Tibial artery (tissue), 4 donors: ENCODE measurements at regions not wholly inside any gene's neighbourhood (a gene's known extent, or its start where the extent isn't known, plus 50 kb on each side); places are given as distances from the start of the nearest gene placed in this dataset.
"Not testable (repeated sequence)": the region's sequence is repeated elsewhere in the genome, so short reads cannot be mapped to it uniquely, and the experiment has no call there.

Experiments used
- DNase-seq, 2 donors: peaks; one replicate each; pipeline ENCODE4 v3.0.0-alpha.2; 2019
- H3K27ac ChIP-seq, 2 donors: fragments of 200-600 bp; sonication (generic) in 1 of 2; 1 replicate in 1 of 2; 2 replicates in 1 of 2; pipeline ENCODE4 v1.5.1; 2018 to 2019; ENCODE audit warnings: mild to moderate bottlenecking in 1 of 2
- H3K27me3 ChIP-seq, 2 donors: fragments of 200-600 bp; sonication (generic) in 1 of 2; one replicate each; pipeline versions ENCODE4 v1.5.1 to v1.6.0; 2016 to 2019
- H3K36me3 ChIP-seq, 3 donors: fragments of 200-600 bp; sonication (generic) in 2 of 3; one replicate each; pipeline ENCODE4 v1.5.1; 2016 to 2019; ENCODE audit warnings: mild to moderate bottlenecking in 2 of 3
- H3K4me1 ChIP-seq, 4 donors: fragments of 200-600 bp; sonication (generic) in 2 of 4; 1 replicate in 3 of 4; 2 replicates in 1 of 4; pipeline ENCODE4 v1.5.1; 2016 to 2019
- H3K4me3 ChIP-seq, 2 donors: fragments of 200-600 bp; sonication (generic) in 1 of 2; 1 replicate in 1 of 2; 2 replicates in 1 of 2; pipeline ENCODE4 v1.5.1; 2018 to 2019; ENCODE audit warnings: mild to moderate bottlenecking in 2 of 2
- H3K9me3 ChIP-seq, 3 donors: fragments of 200-600 bp; sonication (generic) in 1 of 3; one replicate each; pipeline ENCODE4 v1.5.1; 2016 to 2019
- CTCF ChIP-seq, 2 experiments: fragments of 200-600 bp in 1 of 2; fragments of 450-650 bp in 1 of 2; IDR thresholded peaks; one replicate each; pipeline ENCODE4 v1.5.1; 2017 to 2019; ENCODE audit warnings: antibody characterized with exemption in 2 of 2, mild to moderate bottlenecking in 1 of 2, moderate library complexity in 1 of 2
- intact Hi-C: fragments of 100-400 bp; cut with DNase I; formaldehyde crosslinking; loops from one replicate; pipeline ENCODE4 v1.15.0; 2023; ENCODE audit warnings: low total_unique reads

DNA sequence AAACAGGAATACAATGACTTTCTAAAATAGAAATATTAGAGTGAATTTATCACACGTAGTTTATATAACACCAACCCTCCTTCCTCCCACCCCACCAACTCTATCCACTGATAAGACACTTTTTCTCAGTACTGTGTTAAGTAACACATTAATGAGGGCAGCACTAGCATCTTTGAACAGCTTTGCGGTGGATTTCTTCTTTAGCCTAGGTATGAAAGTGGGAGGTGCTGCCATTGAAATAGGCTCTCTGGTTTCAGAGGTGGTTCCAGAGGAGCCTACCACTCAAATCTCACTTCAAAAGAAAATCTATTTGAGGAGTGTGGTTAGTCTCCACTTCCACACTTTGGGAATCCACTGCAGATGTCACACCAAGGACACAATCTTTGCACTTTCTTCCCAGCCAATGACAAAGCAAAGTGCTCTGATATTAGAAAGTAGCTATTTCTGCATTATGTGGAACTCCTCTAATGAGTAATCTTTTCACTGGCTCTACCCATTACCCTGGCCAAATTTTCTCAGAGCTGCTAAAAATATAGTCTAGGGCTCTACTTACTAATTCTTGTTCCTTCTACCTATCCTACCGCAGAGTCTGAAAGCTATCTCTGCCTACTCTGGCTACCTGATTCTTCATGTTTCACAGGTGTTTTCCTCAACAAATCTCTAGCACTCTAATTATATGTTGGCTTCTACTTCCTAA, 1667.8 kb downstream of the MRPL39 start:
- H3K4me3 ChIP-seq: no peak overlapping the region

DNA sequence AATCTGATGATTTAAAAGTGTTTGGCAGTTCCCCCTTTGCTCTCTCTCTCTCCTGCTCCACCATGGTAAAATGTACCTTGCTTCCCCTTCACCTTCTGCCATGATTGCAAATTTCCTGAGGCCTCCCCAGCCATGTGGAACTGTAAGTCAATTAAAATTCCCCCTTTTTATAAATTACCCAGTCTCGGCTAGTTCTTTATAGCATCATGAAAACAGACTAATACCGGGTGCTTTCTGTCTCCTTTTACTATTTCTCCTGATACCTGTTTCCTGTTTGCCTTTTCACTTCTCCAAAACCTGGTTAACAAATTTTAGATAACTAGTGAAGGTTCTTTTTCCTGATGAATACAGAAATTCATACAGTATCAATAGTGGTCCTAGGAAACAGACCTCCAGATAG, 1670.3 kb downstream of the MRPL39 start:
- intact Hi-C loops: no loop called here

More for the DNA sequence above, 1667.8 kb downstream of the MRPL39 start:
- DNase-seq: no peak
- no peaks in the 10 kb centered on the region for H3K36me3 ChIP-seq
- no peak overlapping the region for H3K27ac ChIP-seq
- H3K9me3 ChIP-seq: no peaks in the 10 kb centered on the region
- intact Hi-C loops: no loop called here
- H3K4me1 ChIP-seq: no peaks in the 10 kb centered on the region
- TF ChIP-seq CTCF (IDR thresholded peaks at IDR 0.05): no peak
- H3K27me3 ChIP-seq: no peaks in the 10 kb centered on the region

DNA sequence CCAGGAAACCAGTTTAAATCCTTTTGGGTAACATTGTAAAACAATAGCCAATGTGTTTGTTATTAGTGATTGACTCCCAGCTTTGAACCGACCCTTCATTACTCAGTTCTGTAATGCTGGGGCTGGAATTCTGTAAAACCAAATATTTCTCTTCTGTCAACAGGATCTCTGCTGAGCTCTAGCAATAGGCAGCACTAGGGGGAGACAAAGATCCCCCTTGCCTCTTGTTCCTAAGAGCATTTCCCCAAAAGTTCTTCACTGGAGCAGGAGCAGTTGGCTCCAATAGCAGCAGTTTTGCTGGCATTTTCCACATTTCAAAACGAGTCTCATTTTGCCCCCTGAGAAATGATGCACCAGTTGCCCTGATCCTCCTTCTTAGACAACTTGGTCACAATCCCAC, 1671.1 kb downstream of the MRPL39 start:
- no peak overlapping the region for H3K27ac ChIP-seq
- TF ChIP-seq CTCF (IDR thresholded peaks at IDR 0.05): no peak
- no peak overlapping the region for H3K4me3 ChIP-seq
- H3K27me3 ChIP-seq: no peaks in the 10 kb centered on the region
- no peak for DNase-seq
- intact Hi-C loops: no loop called here
- H3K9me3 ChIP-seq: no peaks in the 10 kb centered on the region
- no peaks in the 10 kb centered on the region for H3K4me1 ChIP-seq
- H3K36me3 ChIP-seq: no peaks in the 10 kb centered on the region

More for the DNA sequence above, 1670.3 kb downstream of the MRPL39 start:
- no peaks in the 10 kb centered on the region for H3K4me1 ChIP-seq
- H3K36me3 ChIP-seq: no peaks in the 10 kb centered on the region
- H3K27me3 ChIP-seq: no peaks in the 10 kb centered on the region
- no peak overlapping the region for H3K4me3 ChIP-seq
- H3K27ac ChIP-seq: no peak overlapping the region
- no peaks in the 10 kb centered on the region for H3K9me3 ChIP-seq
- no peak for DNase-seq
- no peak for TF ChIP-seq CTCF (IDR thresholded peaks at IDR 0.05)

DNA sequence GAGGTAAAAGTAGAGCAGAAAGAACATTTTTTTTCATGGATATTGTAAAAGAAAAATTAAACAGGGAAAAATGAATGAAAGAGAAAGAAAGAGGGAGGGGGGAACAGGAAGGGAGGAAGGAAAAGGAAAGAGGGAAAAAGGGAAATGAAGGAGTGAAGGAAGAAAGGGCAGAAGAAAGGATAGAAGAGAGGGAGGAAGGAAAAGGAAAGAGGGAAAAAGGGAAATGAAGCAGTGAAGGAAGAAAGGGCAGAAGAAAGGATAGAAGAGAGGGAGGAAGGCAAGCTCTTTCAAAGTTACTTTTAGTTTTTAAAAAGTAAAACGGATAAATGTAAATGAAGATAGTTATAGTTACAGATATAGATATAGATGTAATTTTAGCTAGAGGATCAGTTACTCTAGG, 1676.7 kb downstream of the MRPL39 start:
- TF ChIP-seq CTCF (IDR thresholded peaks at IDR 0.05): no peak
- no peak for DNase-seq
- Histone ChIP-seq H3K4me3 (no peak overlapping the region), H3K9me3 (no peaks in the 10 kb centered on the region), H3K27me3 (no peaks in the 10 kb centered on the region), H3K27ac (no peak overlapping the region), H3K4me1 (no peaks in the 10 kb centered on the region), H3K36me3 (no peaks in the 10 kb centered on the region)
- intact Hi-C loops: no loop called here

- intact Hi-C loops, DNase-seq: not testable (repeated sequence)
Observed at GRCh38 chr21:23926430-23926829, 1680.9 kb downstream of the MRPL39 start.

GRCh38 chr21:23921670-23922418, 1685.4 kb downstream of the MRPL39 start:
- DNase-seq: no peak
- Histone ChIP-seq H3K27me3 (no peaks in the 10 kb centered on the region), H3K4me1 (no peaks in the 10 kb centered on the region), H3K9me3 (no peaks in the 10 kb centered on the region), H3K4me3 (no peak overlapping the region), H3K36me3 (no peaks in the 10 kb centered on the region), H3K27ac (no peak overlapping the region)
- TF ChIP-seq CTCF (IDR thresholded peaks at IDR 0.05): no peak
- intact Hi-C loops: no loop called here

More at GRCh38 chr21:23926430-23926829, 1680.9 kb downstream of the MRPL39 start:
- H3K27me3 ChIP-seq, H3K4me3 ChIP-seq, H3K9me3 ChIP-seq, H3K27ac ChIP-seq, H3K36me3 ChIP-seq, H3K4me1 ChIP-seq: not testable (repeated sequence)
